Ascending aorta (tissue), 2 donors: ENCODE measurements at regions not wholly inside any gene's neighbourhood (a gene's known extent, or its start where the extent isn't known, plus 50 kb on each side); places are given as distances from the start of the nearest gene placed in this dataset.

Experiments
- DNase-seq, 2 donors: peaks; one replicate each; pipeline ENCODE4 v3.0.0-alpha.2; 2019; ENCODE audit warnings: low spot score in 2 of 2
- H3K27ac ChIP-seq, 2 donors: fragments of 200-600 bp; sonication (generic); one replicate each; pipeline ENCODE4 v1.5.1; 2016 to 2017; ENCODE audit warnings: mild to moderate bottlenecking in 1 of 2
- H3K27me3 ChIP-seq: fragments of 200-600 bp; sonication (generic); one replicate; pipeline ENCODE4 v1.5.1; 2017
- H3K36me3 ChIP-seq, 2 donors: fragments of 200-600 bp; sonication (generic); one replicate each; pipeline ENCODE4 v1.5.1; 2016
- H3K4me1 ChIP-seq, 2 donors: fragments of 200-600 bp; sonication (generic); one replicate each; pipeline ENCODE4 v1.5.1; 2016 to 2017; ENCODE audit warnings: mild to moderate bottlenecking in 1 of 2
- H3K4me3 ChIP-seq, 2 donors: fragments of 200-600 bp; sonication (generic); one replicate each; pipeline ENCODE4 v1.5.1; 2016 to 2017; ENCODE audit warnings: mild to moderate bottlenecking in 1 of 2
- H3K9me3 ChIP-seq, 2 donors: fragments of 200-600 bp; sonication (generic); one replicate each; pipeline ENCODE4 v1.5.1; 2016
- intact Hi-C: fragments of 100-400 bp; cut with DNase I; formaldehyde crosslinking; loops from one replicate; pipeline ENCODE4 v1.15.1; 2023
- TF ChIP-seq, protein P1 (sequence below), 3 experiments: fragments of 200-600 bp in 2 of 3; fragments of 450-650 bp in 1 of 3; sonication (generic) in 2 of 3; IDR thresholded peaks; one replicate each; pipeline ENCODE4 v1.5.1; 2016 to 2019; ENCODE audit warnings: antibody characterized with exemption in 3 of 3, mild to moderate bottlenecking in 1 of 3, moderate library complexity in 1 of 3

GRCh38 chr5:154529282-154529681 is 51.3 kb upstream of the HAND1 start:
- TF ChIP-seq, protein P1, sequence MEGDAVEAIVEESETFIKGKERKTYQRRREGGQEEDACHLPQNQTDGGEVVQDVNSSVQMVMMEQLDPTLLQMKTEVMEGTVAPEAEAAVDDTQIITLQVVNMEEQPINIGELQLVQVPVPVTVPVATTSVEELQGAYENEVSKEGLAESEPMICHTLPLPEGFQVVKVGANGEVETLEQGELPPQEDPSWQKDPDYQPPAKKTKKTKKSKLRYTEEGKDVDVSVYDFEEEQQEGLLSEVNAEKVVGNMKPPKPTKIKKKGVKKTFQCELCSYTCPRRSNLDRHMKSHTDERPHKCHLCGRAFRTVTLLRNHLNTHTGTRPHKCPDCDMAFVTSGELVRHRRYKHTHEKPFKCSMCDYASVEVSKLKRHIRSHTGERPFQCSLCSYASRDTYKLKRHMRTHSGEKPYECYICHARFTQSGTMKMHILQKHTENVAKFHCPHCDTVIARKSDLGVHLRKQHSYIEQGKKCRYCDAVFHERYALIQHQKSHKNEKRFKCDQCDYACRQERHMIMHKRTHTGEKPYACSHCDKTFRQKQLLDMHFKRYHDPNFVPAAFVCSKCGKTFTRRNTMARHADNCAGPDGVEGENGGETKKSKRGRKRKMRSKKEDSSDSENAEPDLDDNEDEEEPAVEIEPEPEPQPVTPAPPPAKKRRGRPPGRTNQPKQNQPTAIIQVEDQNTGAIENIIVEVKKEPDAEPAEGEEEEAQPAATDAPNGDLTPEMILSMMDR (IDR thresholded peaks at IDR 0.05): no peak
- no peaks in the 10 kb centered on the region for H3K27me3 ChIP-seq
- H3K4me3 ChIP-seq: no peak overlapping the region
- H3K4me1 ChIP-seq: no peaks in the 10 kb centered on the region
- H3K9me3 ChIP-seq: no peaks in the 10 kb centered on the region
- no peaks in the 10 kb centered on the region for H3K36me3 ChIP-seq
- H3K27ac ChIP-seq: no peak overlapping the region
- intact Hi-C loops: no loop called here
- no peak for DNase-seq

- intact Hi-C loops: no loop called here
- no peaks in the 10 kb centered on the region for H3K36me3 ChIP-seq
- TF ChIP-seq, protein P1 (IDR thresholded peaks at IDR 0.05): no peak
- no peaks in the 10 kb centered on the region for H3K9me3 ChIP-seq
- H3K27ac ChIP-seq: no peak overlapping the region
- no peaks in the 10 kb centered on the region for H3K4me1 ChIP-seq
- no peak for DNase-seq
- H3K4me3 ChIP-seq: no peak overlapping the region
- no peaks in the 10 kb centered on the region for H3K27me3 ChIP-seq
Measured at GRCh38 chr5:154528005-154528594, 50.1 kb upstream of the HAND1 start.
